T-helper 1 cell (primary cell): ENCODE measurements at regions not wholly inside any gene's neighbourhood (a gene's known extent, or its start where the extent isn't known, plus 50 kb on each side); places are given as distances from the start of the nearest gene placed in this dataset.

ENCODE experiments used
- DNase-seq, 5 donors: peaks; one replicate each; pipeline ENCODE4 v3.0.0-alpha.2; 2012 to 2020

- no peak for DNase-seq
These were observed 313.9 kb downstream of the BARHL2 start for GRCh38 chr1:90402893-90403849.

- DNase-seq, result no peak
These were observed 317.0 kb downstream of the BARHL2 start for GRCh38 chr1:90400131-90400530.

GRCh38 chr1:90396917-90397316 is 320.2 kb downstream of the BARHL2 start:
- DNase-seq, result no peak

- no peak for DNase-seq
These were observed 322.9 kb downstream of the BARHL2 start for GRCh38 chr1:90394247-90394646.

- no peak for DNase-seq
These were observed 324.1 kb downstream of the BARHL2 start for GRCh38 chr1:90393025-90393424.

GRCh38 chr1:90391126-90391525 is 326.0 kb downstream of the BARHL2 start:
- DNase-seq, result no peak

- no peak for DNase-seq
These were observed 329.3 kb downstream of the BARHL2 start for GRCh38 chr1:90387805-90388204.

- no peak for DNase-seq
These were observed 330.0 kb downstream of the BARHL2 start for GRCh38 chr1:90386899-90387720.

- DNase-seq, result no peak
These were observed 332.9 kb downstream of the BARHL2 start for GRCh38 chr1:90384193-90384592.

- DNase-seq, result no peak
These were observed 334.9 kb downstream of the BARHL2 start for GRCh38 chr1:90382161-90382560.

- no peak for DNase-seq
These were observed 335.5 kb downstream of the BARHL2 start for GRCh38 chr1:90381598-90381997.

- DNase-seq, result no peak
These were observed 345.7 kb downstream of the BARHL2 start for GRCh38 chr1:90371448-90371813.

- no peak for DNase-seq
These were observed 346.2 kb downstream of the BARHL2 start for GRCh38 chr1:90370686-90371447.

GRCh38 chr1:90362163-90362562 is 354.9 kb downstream of the BARHL2 start:
- no peak for DNase-seq

- no peak for DNase-seq
These were observed 356.1 kb downstream of the BARHL2 start for GRCh38 chr1:90361026-90361425.

- DNase-seq, result no peak
These were observed 357.1 kb downstream of the BARHL2 start for GRCh38 chr1:90359994-90360393.

GRCh38 chr1:90358448-90358847 is 358.7 kb downstream of the BARHL2 start:
- DNase-seq, result no peak

- no peak for DNase-seq
These were observed 359.1 kb downstream of the BARHL2 start for GRCh38 chr1:90357995-90358394.

- DNase-seq, result no peak
These were observed 360.1 kb downstream of the BARHL2 start for GRCh38 chr1:90356991-90357390.

GRCh38 chr1:90356101-90356500 is 361.0 kb downstream of the BARHL2 start:
- no peak for DNase-seq

- DNase-seq, result no peak
These were observed 359.8 kb downstream of the ZNF326 start for GRCh38 chr1:90354704-90355103.

- no peak for DNase-seq
These were observed 356.1 kb downstream of the ZNF326 start for GRCh38 chr1:90351019-90351418.

- DNase-seq, result no peak
These were observed 354.6 kb downstream of the ZNF326 start for GRCh38 chr1:90349510-90349909.
